GM23248 (cell line): ENCODE measurements at regions not wholly inside any gene's neighbourhood (a gene's known extent, or its start where the extent isn't known, plus 50 kb on each side); places are given as distances from the start of the nearest gene placed in this dataset.

Experiments used
- EZH2 ChIP-seq: fragments of 200-600 bp; sonication (generic); IDR thresholded peaks from 2 replicates; pipeline ENCODE4 v1.6.1; 2018; ENCODE audit warnings: antibody characterized with exemption, mild to moderate bottlenecking; ENCODE audit not compliant: insufficient read depth, poor library complexity, severe bottlenecking
- EZH2phosphoT487 ChIP-seq: fragments of 200-600 bp; sonication (generic); IDR thresholded peaks from 2 replicates; pipeline ENCODE4 v1.6.1; 2018; ENCODE audit warnings: antibody characterized with exemption, moderate library complexity, mild to moderate bottlenecking, low read depth; ENCODE audit not compliant: insufficient read depth

GRCh38 chr13:107133950-107134349, 566.0 kb upstream of the ARGLU1 start:
- TF ChIP-seq EZH2phosphoT487 (no peak), EZH2 (no peak)
